Thoracic aorta (tissue), 2 donors: ENCODE measurements at regions not wholly inside any gene's neighbourhood (a gene's known extent, or its start where the extent isn't known, plus 50 kb on each side); places are given as distances from the start of the nearest gene placed in this dataset.

ENCODE experiments used
- ATAC-seq: fragments of 150-250 bp; one replicate; pipeline ENCODE4 v1.8.0; 2017; ENCODE audit warnings: low read depth; ENCODE audit not compliant: insufficient number of reproducible peaks, low FRiP score
- DNase-seq: peaks from one replicate; pipeline ENCODE4 v3.0.0-alpha.2; 2020; ENCODE audit warnings: low spot score
- H3K27ac ChIP-seq, 2 donors: fragments of 200-600 bp; sonication (generic); 1 replicate in 1 of 2; 2 replicates in 1 of 2; pipeline ENCODE4 v1.5.1; 2016; ENCODE audit warnings: mild to moderate bottlenecking in 2 of 2, moderate library complexity in 2 of 2
- H3K27me3 ChIP-seq: fragments of 200-600 bp; sonication (generic); replicated peaks from 2 replicates; pipeline ENCODE4 v1.6.0; 2016; ENCODE audit warnings: mild to moderate bottlenecking; ENCODE audit not compliant: insufficient read depth
- H3K36me3 ChIP-seq: fragments of 200-600 bp; sonication (generic); one replicate; pipeline ENCODE4 v1.5.1; 2016
- H3K4me1 ChIP-seq, 2 donors: fragments of 200-600 bp; sonication (generic); 1 replicate in 1 of 2; 2 replicates in 1 of 2; pipeline versions ENCODE4 v1.5.1 to v1.6.0; 2016; ENCODE audit warnings: low read depth in 2 of 2, mild to moderate bottlenecking in 1 of 2; ENCODE audit not compliant: control insufficient read depth in 1 of 2
- H3K4me3 ChIP-seq: fragments of 200-600 bp; sonication (generic); 2 replicates; pipeline ENCODE4 v1.5.1; 2016; ENCODE audit warnings: mild to moderate bottlenecking
- H3K9me3 ChIP-seq: fragments of 200-600 bp; sonication (generic); 2 replicates; pipeline ENCODE4 v1.5.1; 2016
- TF ChIP-seq, protein P1 (sequence below): fragments of 200-600 bp; sonication (generic); IDR thresholded peaks from one replicate; pipeline ENCODE4 v1.5.1; 2019; ENCODE audit warnings: antibody characterized with exemption

DNA sequence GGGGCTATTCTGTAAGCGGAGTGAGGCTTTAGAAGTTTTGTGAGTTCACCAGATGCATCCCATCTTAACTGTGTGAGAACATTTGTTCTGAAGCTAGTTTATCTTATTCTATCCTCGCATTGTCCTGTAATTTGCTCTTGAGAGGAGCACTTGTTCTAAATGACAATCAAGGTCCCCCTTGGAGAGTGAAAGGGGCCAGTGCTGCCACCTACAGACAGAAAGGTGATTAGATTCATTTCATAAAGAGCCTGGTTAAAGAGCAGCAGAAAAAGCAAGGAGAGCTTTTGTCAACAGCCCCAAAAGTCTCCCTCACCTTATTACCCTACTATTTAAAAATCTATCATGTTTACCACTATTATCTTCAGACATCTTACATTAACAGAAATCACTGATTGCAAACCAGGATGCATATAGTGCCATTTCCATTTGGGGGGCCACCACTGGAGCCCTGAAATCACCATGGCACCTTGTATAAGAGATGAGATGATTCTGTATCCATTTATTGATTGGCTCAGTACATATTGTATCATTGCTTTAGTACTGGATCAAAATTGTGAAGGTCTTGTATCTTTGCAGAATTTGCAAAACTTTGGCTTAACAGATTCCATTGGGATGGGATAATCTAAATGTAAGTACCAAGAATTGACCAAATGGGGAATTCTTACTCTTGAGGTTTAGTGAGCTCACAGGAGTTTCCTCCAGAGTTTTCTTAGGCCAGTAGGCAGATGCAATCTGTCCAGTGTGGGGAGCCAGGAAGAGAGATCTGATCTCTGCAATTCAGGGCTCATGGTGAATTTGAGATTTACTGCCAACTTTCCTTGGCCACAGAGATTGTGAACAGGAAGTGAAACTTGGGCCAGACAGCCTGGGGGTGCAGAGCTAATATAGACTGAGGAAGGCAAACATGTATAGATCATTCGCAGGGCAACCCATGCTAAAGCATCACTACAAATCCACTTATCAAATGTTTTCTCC lies 64.3 kb upstream of the TRABD2B start:
- Histone ChIP-seq H3K27me3 (no peaks in the 10 kb centered on the region), H3K4me1 (peaks cover 0 to 7% of the 10 kb centered on the region in 2 donors), H3K4me3 (no peak overlapping the region), H3K36me3 (no peaks in the 10 kb centered on the region), H3K27ac (no peak overlapping the region), H3K9me3 (no peaks in the 10 kb centered on the region)
- DNase-seq = no peak
- TF ChIP-seq, protein P1, sequence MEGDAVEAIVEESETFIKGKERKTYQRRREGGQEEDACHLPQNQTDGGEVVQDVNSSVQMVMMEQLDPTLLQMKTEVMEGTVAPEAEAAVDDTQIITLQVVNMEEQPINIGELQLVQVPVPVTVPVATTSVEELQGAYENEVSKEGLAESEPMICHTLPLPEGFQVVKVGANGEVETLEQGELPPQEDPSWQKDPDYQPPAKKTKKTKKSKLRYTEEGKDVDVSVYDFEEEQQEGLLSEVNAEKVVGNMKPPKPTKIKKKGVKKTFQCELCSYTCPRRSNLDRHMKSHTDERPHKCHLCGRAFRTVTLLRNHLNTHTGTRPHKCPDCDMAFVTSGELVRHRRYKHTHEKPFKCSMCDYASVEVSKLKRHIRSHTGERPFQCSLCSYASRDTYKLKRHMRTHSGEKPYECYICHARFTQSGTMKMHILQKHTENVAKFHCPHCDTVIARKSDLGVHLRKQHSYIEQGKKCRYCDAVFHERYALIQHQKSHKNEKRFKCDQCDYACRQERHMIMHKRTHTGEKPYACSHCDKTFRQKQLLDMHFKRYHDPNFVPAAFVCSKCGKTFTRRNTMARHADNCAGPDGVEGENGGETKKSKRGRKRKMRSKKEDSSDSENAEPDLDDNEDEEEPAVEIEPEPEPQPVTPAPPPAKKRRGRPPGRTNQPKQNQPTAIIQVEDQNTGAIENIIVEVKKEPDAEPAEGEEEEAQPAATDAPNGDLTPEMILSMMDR = peak; percentile 64
- no peak for ATAC-seq

DNA sequence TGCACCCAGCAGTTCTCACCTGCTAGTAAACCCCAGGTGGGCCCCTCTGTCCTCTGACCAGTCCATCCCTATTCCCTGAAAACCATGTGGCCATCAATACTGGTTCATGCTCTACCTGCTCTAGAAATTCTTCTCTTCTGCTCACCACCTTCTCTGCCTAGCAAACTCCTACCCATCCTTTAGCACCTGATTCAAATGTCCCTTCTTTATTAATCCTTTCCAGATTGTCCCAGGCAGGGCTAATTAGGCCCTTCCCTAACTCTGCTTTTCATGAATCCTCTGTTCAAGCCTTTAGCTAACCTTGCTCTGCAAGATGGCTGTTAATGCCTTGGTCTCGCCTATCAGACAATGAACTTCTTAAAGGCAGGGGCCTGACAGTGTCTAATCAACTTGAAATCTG lies 62.1 kb upstream of the TRABD2B start:
- no peaks in the 10 kb centered on the region for H3K9me3 ChIP-seq
- DNase-seq (no peak), ATAC-seq (no peak)
- no peaks in the 10 kb centered on the region for H3K27me3 ChIP-seq
- H3K4me1 ChIP-seq = peaks cover 0 to 7% of the 10 kb centered on the region in 2 donors
- H3K27ac ChIP-seq = no peak overlapping the region
- no peak overlapping the region for H3K4me3 ChIP-seq
- no peaks in the 10 kb centered on the region for H3K36me3 ChIP-seq
- TF ChIP-seq, protein P1 = no peak

DNA sequence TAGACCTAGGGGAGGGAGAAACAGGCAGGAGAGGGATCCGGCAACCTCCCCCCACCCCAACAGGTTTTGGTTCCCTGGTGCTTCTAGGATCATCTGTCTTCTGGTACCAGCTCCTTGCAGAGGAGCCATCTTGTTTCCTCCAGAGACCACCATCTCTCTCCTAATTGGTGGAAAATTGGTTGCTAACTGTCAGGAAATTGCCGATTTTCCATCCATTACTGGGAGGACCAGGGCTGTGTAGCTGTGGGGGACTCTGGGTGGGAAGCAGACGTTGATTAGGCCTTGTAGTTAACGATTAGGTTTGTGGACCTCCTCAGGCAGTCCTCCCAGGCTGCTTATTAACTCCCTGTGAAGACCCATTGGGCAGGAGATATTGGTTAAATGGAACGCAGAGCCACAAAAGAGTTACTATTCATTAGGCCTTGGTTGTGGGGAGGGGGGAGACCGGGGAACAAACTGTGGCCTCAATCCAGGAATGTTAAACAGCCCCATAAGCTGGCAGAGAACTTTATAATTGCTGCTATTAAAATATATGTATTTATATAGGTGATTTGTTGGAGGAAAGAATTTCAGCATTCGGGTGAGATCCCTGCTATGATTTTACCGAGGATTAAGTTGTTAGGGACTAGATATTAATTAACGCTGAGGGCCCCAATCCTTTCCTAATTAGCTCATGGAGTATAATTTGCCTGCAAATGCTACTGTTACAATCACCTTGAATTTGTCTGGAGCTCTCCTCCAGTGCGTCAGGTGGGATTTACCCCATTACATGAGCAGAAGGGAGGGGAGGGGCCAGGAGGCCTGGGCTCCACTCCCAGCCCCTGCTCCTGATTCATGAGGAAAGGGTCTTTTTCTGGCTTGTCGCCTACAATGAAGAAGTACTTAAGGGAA lies 61.2 kb upstream of the TRABD2B start:
- no peak overlapping the region for H3K27ac ChIP-seq
- H3K27me3 ChIP-seq = no peaks in the 10 kb centered on the region
- H3K9me3 ChIP-seq = no peaks in the 10 kb centered on the region
- H3K36me3 ChIP-seq = no peaks in the 10 kb centered on the region
- no peak overlapping the region for H3K4me3 ChIP-seq
- TF ChIP-seq, protein P1 = no peak
- ATAC-seq = no peak
- DNase-seq = no peak
- H3K4me1 ChIP-seq = peaks cover 0 to 16% of the 10 kb centered on the region in 2 donors

DNA sequence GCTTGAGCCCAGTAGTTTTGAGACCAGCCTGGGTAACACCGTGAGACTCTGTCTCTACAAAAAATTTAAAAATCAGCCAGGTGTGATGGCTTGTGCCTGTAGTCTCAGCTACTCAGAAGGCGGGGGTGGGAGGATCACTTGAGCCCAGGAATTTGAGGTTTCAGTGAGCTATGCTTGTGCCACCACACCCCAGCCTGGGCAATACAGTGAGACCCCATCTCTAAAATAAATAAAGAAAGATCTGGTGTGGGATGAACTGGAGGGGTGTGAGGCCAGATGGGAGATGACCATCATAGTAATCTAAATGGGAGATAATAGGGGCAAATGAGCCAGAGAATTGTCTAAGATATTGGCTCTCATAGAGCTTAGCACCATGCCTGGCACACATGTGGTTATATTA lies 60.1 kb upstream of the TRABD2B start:
- no peaks in the 10 kb centered on the region for H3K27me3 ChIP-seq
- H3K4me1 ChIP-seq = peaks cover 6 to 27% of the 10 kb centered on the region in 2 donors
- TF ChIP-seq, protein P1 = no peak
- DNase-seq (no peak), ATAC-seq (no peak)
- no peaks in the 10 kb centered on the region for H3K9me3 ChIP-seq
- H3K4me3 ChIP-seq = no peak overlapping the region
- H3K27ac ChIP-seq = no peak overlapping the region
- no peaks in the 10 kb centered on the region for H3K36me3 ChIP-seq
